CD4-positive, alpha-beta T cell treated with Interleukin-6 for 4 hours (primary cell): ENCODE measurements at regions not wholly inside any gene's neighbourhood (a gene's known extent, or its start where the extent isn't known, plus 50 kb on each side); places are given as distances from the start of the nearest gene placed in this dataset.
"Not testable (repeated sequence)": the region's sequence is repeated elsewhere in the genome, so short reads cannot be mapped to it uniquely, and the experiment has no call there.

Experiments used
- DNase-seq: peaks from one replicate; pipeline ENCODE4 v3.0.0-alpha.2; 2020; ENCODE audit warnings: mixed read lengths

GRCh38 chr5:51172903-51173626, 210.2 kb upstream of the ISL1 start:
- DNase-seq, result no peak

- DNase-seq, result no peak
These were observed 201.9 kb upstream of the ISL1 start for GRCh38 chr5:51181208-51181894.

- DNase-seq, result no peak
These were observed 197.4 kb upstream of the ISL1 start for GRCh38 chr5:51185850-51186329.

- DNase-seq, result no peak
These were observed 195.2 kb upstream of the ISL1 start for GRCh38 chr5:51188001-51188591.

- no peak for DNase-seq
These were observed 188.6 kb upstream of the ISL1 start for GRCh38 chr5:51194671-51195070.

- DNase-seq, result no peak
These were observed 182.2 kb upstream of the ISL1 start for GRCh38 chr5:51201024-51201423.

GRCh38 chr5:51201708-51202107, 181.5 kb upstream of the ISL1 start:
- DNase-seq, result no peak

GRCh38 chr5:51202161-51202560, 181.1 kb upstream of the ISL1 start:
- no peak for DNase-seq

GRCh38 chr5:51203598-51203997, 179.7 kb upstream of the ISL1 start:
- no peak for DNase-seq

- DNase-seq, result no peak
These were observed 175.0 kb upstream of the ISL1 start for GRCh38 chr5:51208296-51208695.

- no peak for DNase-seq
These were observed 168.5 kb upstream of the ISL1 start for GRCh38 chr5:51214746-51215145.

GRCh38 chr5:51225789-51226742, 157.2 kb upstream of the ISL1 start:
- DNase-seq, result no peak

GRCh38 chr5:51227963-51228470, 155.2 kb upstream of the ISL1 start:
- no peak for DNase-seq

GRCh38 chr5:51230336-51230735, 152.9 kb upstream of the ISL1 start:
- no peak for DNase-seq

GRCh38 chr5:51242456-51242855, 140.8 kb upstream of the ISL1 start:
- DNase-seq, result no peak

GRCh38 chr5:51250957-51251356, 132.3 kb upstream of the ISL1 start:
- not testable (repeated sequence) for DNase-seq

GRCh38 chr5:51271261-51271660, 112.0 kb upstream of the ISL1 start:
- no peak for DNase-seq

- no peak for DNase-seq
These were observed 110.2 kb upstream of the ISL1 start for GRCh38 chr5:51273021-51273420.

- no peak for DNase-seq
These were observed 109.4 kb upstream of the ISL1 start for GRCh38 chr5:51273871-51274270.

GRCh38 chr5:51275428-51275827, 107.8 kb upstream of the ISL1 start:
- no peak for DNase-seq

- no peak for DNase-seq
These were observed 107.0 kb upstream of the ISL1 start for GRCh38 chr5:51276250-51276649.

- DNase-seq, result no peak
These were observed 104.7 kb upstream of the ISL1 start for GRCh38 chr5:51278539-51278938.
